WTC11 (cell line): ENCODE measurements at regions not wholly inside any gene's neighbourhood (a gene's known extent, or its start where the extent isn't known, plus 50 kb on each side); places are given as distances from the start of the nearest gene placed in this dataset.

ENCODE experiments used
- ATAC-seq: fragments of 200-7000 bp; cut with Tn5 transposase; 2 replicates; pipeline ENCODE4 v1.10.0; 2021; ENCODE audit warnings: mild to moderate bottlenecking, moderate library complexity
- CTCF ChIA-PET: fragments of 300-600 bp; sonication (Branson Sonifier 250); formaldehyde crosslinking; loops from one replicate; lab custom pipeline; 2021; ENCODE audit warnings: antibody characterized with exemption; lab: Charles Lee
- POLR2A ChIA-PET: fragments of 350-600 bp; sonication (Branson Sonifier 250); formaldehyde crosslinking; loops from one replicate; lab custom pipeline; 2021; ENCODE audit warnings: antibody characterized with exemption; lab: Charles Lee
- DNase-seq: peaks from one replicate; pipeline ENCODE4 v3.0.0; 2021; ENCODE audit warnings: low spot score
- H3K27ac Mint-ChIP-seq: 2 replicates; pipeline ENCODE4 v1.8.0; 2021; ENCODE audit warnings: mixed read lengths
- H3K27me3 Mint-ChIP-seq: 2 replicates; pipeline ENCODE4 v1.8.0; 2021; ENCODE audit warnings: low read depth, mild to moderate bottlenecking, moderate library complexity, mixed read lengths
- H3K36me3 Mint-ChIP-seq: 2 replicates; pipeline ENCODE4 v1.8.0; 2021; ENCODE audit warnings: mixed read lengths
- H3K4me1 Mint-ChIP-seq: 2 replicates; pipeline ENCODE4 v1.8.0; 2022; ENCODE audit warnings: mixed read lengths
- H3K4me3 Mint-ChIP-seq: 2 replicates; pipeline ENCODE4 v1.8.0; 2021; ENCODE audit warnings: mild to moderate bottlenecking, moderate library complexity, mixed read lengths
- H3K9me3 Mint-ChIP-seq: 2 replicates; pipeline ENCODE4 v1.8.0; 2021; ENCODE audit warnings: mixed read lengths
- ESRRA ChIP-seq: sonication (generic); formaldehyde crosslinking; IDR thresholded peaks from 2 replicates; pipeline ENCODE4 v1.8.1; 2022; ENCODE audit warnings: mild to moderate bottlenecking, missing genetic modification reagents, borderline replicate concordance
- JAZF1 ChIP-seq: fragments of 250-450 bp; sonication (Bioruptor Pico); IDR thresholded peaks from 2 replicates; pipeline ENCODE4 v1.9.0; 2021; ENCODE audit warnings: moderate library complexity, mild to moderate bottlenecking, inconsistent platforms
- JUN ChIP-seq: sonication (generic); formaldehyde crosslinking; IDR thresholded peaks from 2 replicates; pipeline ENCODE4 v1.8.0; 2023; ENCODE audit warnings: mild to moderate bottlenecking, missing genetic modification reagents
- MXD4 ChIP-seq: fragments of 250-450 bp; sonication (Bioruptor Pico); IDR thresholded peaks from 2 replicates; pipeline ENCODE4 v1.8.0; 2021; ENCODE audit warnings: mild to moderate bottlenecking, moderate library complexity, borderline replicate concordance
- RORB ChIP-seq: fragments of 250-450 bp; sonication (Bioruptor Pico); IDR thresholded peaks from 2 replicates; pipeline ENCODE4 v1.9.0; 2021; ENCODE audit warnings: mild to moderate bottlenecking
- TEAD4 ChIP-seq: sonication (generic); formaldehyde crosslinking; IDR thresholded peaks from 2 replicates; pipeline ENCODE4 v1.8.0; 2022; ENCODE audit warnings: mild to moderate bottlenecking, missing genetic modification reagents
- ZNF317 ChIP-seq: sonication (generic); formaldehyde crosslinking; IDR thresholded peaks from 2 replicates; pipeline ENCODE4 v1.8.1; 2023; ENCODE audit warnings: low read depth, mild to moderate bottlenecking, moderate library complexity, missing genetic modification reagents, borderline replicate concordance
- ZNF423 ChIP-seq: fragments of 250-450 bp; sonication (Bioruptor Pico); IDR thresholded peaks from 2 replicates; pipeline ENCODE4 v2.1.2; 2022; ENCODE audit warnings: mild to moderate bottlenecking, moderate library complexity
- TF ChIP-seq, protein P1 (sequence below): sonication (generic); formaldehyde crosslinking; IDR thresholded peaks from 2 replicates; pipeline ENCODE4 v1.8.1; 2022; ENCODE audit warnings: mild to moderate bottlenecking, moderate library complexity, missing genetic modification reagents
- TF ChIP-seq, protein P2 (sequence below): sonication (generic); formaldehyde crosslinking; conservative IDR thresholded peaks from 2 replicates; pipeline ENCODE4 v1.8.1; 2022; ENCODE audit warnings: mild to moderate bottlenecking, missing genetic modification reagents
- TF ChIP-seq, protein P3 (sequence below): sonication (generic); formaldehyde crosslinking; IDR thresholded peaks from 2 replicates; pipeline ENCODE4 v1.8.0; 2022; ENCODE audit warnings: mild to moderate bottlenecking, missing genetic modification reagents
- TF ChIP-seq, protein P4 (sequence below): fragments of 250-450 bp; sonication (Bioruptor Pico); IDR thresholded peaks from 2 replicates; pipeline ENCODE4 v1.9.0; 2021; ENCODE audit warnings: mild to moderate bottlenecking, borderline replicate concordance
- TF ChIP-seq, protein P5 (sequence below): sonication (generic); formaldehyde crosslinking; IDR thresholded peaks from 2 replicates; pipeline ENCODE4 v1.8.1; 2023; ENCODE audit warnings: mild to moderate bottlenecking, missing genetic modification reagents
- TF ChIP-seq, protein P6 (sequence below): sonication (generic); formaldehyde crosslinking; IDR thresholded peaks from 2 replicates; pipeline ENCODE4 v1.8.1; 2022; ENCODE audit warnings: missing genetic modification reagents, borderline replicate concordance

DNA sequence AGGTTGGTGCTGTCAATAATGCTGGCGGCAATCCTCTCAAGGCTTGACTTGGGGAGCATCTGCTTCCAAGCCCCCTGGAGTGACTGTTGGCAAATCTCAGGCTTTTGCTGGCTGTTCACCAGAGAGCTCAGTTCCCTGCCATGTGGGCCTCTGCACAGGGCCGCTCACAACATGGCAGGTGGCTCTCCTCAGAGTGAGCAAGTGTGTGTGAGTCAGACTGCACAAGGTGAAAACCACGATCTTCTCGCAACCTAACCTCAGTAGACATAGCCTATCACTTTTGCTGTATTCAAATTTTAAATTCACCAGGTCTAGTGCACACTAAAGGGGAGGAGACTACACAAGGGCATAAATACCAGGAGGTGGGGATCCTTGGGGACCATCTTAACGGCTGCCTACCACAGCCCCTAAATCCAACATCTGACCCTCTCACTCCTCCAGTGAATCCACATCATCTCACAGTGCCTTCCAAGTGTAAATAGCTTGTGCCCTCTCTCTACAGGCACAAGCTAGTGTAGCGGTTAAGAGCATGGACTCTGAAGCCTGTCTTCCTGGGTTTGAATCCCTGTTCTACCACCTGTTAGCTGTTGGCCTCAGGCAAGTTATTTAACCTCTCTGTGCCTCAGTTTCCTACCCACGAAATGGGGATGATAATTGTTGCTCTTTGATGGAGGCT lies 187.7 kb upstream of the CXCR4 start (continued):
- no peak for TF ChIP-seq JUN (CRISPR knock-in tag)
- TF ChIP-seq, protein P1, sequence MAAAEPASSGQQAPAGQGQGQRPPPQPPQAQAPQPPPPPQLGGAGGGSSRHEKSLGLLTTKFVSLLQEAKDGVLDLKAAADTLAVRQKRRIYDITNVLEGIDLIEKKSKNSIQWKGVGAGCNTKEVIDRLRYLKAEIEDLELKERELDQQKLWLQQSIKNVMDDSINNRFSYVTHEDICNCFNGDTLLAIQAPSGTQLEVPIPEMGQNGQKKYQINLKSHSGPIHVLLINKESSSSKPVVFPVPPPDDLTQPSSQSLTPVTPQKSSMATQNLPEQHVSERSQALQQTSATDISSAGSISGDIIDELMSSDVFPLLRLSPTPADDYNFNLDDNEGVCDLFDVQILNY (CRISPR knock-in tag): no peak

DNA sequence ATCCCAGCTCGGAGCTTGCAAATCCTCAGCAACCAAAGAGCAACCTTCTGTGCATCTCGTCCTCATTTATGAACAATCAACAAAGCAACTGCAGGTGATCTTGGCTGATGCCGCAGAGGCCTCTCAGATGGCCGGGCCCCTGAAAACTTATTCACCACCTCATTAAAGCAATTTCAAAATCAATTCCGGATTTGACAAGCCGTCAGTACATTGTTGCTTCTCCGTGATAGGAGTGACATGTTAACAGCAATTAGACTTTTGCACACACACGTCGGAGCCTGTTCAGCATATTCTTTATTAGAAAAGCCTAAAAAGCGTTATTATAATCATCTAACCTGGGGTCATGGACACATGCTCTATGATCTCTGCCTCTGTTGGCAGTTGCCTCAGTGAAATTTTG lies 183.1 kb upstream of the CXCR4 start:
- POLR2A ChIA-PET: no interaction called here
- CTCF ChIA-PET: no interaction called here
- DNase-seq (no peak), ATAC-seq (no peak)
- Mint-ChIP-seq H3K36me3 (no peaks in the 10 kb centered on the region), H3K9me3 (no peaks in the 10 kb centered on the region), H3K27ac (no peak overlapping the region), H3K27me3 (no peaks in the 10 kb centered on the region; the same call in 1 of the 2 replicates), H3K4me3 (no peak overlapping the region), H3K4me1 (peaks cover 6% of the 10 kb centered on the region)
- TF ChIP-seq ZNF423 (CRISPR knock-in tag): no peak
- TF ChIP-seq MXD4 (CRISPR knock-in tag): no peak
- no peak for TF ChIP-seq ESRRA (CRISPR knock-in tag)
- no peak for TF ChIP-seq TEAD4
- TF ChIP-seq, protein P2, sequence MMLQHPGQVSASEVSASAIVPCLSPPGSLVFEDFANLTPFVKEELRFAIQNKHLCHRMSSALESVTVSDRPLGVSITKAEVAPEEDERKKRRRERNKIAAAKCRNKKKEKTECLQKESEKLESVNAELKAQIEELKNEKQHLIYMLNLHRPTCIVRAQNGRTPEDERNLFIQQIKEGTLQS: no peak
- TF ChIP-seq, protein P3, sequence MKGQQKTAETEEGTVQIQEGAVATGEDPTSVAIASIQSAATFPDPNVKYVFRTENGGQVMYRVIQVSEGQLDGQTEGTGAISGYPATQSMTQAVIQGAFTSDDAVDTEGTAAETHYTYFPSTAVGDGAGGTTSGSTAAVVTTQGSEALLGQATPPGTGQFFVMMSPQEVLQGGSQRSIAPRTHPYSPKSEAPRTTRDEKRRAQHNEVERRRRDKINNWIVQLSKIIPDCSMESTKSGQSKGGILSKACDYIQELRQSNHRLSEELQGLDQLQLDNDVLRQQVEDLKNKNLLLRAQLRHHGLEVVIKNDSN: no peak
- no peak for TF ChIP-seq ZNF317
- TF ChIP-seq, protein P4, sequence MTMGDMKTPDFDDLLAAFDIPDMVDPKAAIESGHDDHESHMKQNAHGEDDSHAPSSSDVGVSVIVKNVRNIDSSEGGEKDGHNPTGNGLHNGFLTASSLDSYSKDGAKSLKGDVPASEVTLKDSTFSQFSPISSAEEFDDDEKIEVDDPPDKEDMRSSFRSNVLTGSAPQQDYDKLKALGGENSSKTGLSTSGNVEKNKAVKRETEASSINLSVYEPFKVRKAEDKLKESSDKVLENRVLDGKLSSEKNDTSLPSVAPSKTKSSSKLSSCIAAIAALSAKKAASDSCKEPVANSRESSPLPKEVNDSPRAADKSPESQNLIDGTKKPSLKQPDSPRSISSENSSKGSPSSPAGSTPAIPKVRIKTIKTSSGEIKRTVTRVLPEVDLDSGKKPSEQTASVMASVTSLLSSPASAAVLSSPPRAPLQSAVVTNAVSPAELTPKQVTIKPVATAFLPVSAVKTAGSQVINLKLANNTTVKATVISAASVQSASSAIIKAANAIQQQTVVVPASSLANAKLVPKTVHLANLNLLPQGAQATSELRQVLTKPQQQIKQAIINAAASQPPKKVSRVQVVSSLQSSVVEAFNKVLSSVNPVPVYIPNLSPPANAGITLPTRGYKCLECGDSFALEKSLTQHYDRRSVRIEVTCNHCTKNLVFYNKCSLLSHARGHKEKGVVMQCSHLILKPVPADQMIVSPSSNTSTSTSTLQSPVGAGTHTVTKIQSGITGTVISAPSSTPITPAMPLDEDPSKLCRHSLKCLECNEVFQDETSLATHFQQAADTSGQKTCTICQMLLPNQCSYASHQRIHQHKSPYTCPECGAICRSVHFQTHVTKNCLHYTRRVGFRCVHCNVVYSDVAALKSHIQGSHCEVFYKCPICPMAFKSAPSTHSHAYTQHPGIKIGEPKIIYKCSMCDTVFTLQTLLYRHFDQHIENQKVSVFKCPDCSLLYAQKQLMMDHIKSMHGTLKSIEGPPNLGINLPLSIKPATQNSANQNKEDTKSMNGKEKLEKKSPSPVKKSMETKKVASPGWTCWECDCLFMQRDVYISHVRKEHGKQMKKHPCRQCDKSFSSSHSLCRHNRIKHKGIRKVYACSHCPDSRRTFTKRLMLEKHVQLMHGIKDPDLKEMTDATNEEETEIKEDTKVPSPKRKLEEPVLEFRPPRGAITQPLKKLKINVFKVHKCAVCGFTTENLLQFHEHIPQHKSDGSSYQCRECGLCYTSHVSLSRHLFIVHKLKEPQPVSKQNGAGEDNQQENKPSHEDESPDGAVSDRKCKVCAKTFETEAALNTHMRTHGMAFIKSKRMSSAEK (CRISPR knock-in tag): no peak
- no peak for TF ChIP-seq RORB
- TF ChIP-seq JAZF1: no peak
- TF ChIP-seq, all 79 proteins: peak for 0

DNA sequence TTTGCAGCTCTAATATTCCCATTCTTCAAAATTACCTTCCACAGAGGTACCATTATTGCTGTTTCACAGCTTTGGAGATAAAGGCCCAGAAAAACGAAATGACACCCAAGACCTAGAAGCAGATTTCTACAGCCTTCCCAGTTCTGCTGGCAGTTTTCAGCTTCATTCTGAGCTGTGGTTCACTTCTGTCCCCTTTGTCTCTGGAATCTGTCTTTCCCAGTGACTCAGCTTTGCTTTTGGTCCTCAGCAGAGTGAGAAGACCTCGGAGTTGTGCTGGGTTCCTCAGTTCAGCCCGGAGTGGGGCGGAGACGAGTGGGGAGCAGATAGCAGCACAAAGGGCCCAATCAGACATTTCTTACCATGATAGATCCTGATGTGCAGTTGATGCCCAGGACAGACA lies 180.7 kb upstream of the CXCR4 start:
- Mint-ChIP-seq H3K9me3 (no peaks in the 10 kb centered on the region), H3K36me3 (no peaks in the 10 kb centered on the region), H3K4me3 (no peak overlapping the region), H3K27ac (no peak overlapping the region), H3K27me3 (no peaks in the 10 kb centered on the region), H3K4me1 (peaks cover 1% of the 10 kb centered on the region)
- POLR2A ChIA-PET: no interaction called here
- no peak for ATAC-seq
- CTCF ChIA-PET: no interaction called here
- TF ChIP-seq, protein P5, sequence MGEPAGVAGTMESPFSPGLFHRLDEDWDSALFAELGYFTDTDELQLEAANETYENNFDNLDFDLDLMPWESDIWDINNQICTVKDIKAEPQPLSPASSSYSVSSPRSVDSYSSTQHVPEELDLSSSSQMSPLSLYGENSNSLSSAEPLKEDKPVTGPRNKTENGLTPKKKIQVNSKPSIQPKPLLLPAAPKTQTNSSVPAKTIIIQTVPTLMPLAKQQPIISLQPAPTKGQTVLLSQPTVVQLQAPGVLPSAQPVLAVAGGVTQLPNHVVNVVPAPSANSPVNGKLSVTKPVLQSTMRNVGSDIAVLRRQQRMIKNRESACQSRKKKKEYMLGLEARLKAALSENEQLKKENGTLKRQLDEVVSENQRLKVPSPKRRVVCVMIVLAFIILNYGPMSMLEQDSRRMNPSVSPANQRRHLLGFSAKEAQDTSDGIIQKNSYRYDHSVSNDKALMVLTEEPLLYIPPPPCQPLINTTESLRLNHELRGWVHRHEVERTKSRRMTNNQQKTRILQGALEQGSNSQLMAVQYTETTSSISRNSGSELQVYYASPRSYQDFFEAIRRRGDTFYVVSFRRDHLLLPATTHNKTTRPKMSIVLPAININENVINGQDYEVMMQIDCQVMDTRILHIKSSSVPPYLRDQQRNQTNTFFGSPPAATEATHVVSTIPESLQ: no peak
- TF ChIP-seq, protein P6, sequence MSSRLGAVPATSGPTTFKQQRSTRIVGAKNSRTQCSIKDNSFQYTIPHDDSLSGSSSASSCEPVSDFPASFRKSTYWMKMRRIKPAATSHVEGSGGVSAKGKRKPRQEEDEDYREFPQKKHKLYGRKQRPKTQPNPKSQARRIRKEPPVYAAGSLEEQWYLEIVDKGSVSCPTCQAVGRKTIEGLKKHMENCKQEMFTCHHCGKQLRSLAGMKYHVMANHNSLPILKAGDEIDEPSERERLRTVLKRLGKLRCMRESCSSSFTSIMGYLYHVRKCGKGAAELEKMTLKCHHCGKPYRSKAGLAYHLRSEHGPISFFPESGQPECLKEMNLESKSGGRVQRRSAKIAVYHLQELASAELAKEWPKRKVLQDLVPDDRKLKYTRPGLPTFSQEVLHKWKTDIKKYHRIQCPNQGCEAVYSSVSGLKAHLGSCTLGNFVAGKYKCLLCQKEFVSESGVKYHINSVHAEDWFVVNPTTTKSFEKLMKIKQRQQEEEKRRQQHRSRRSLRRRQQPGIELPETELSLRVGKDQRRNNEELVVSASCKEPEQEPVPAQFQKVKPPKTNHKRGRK (CRISPR knock-in tag): 0 out of 2 replicates have a peak, but pooled peaks have one; percentile 61
- DNase-seq: no peak
